H9 (cell line): ENCODE measurements at regions not wholly inside any gene's neighbourhood (a gene's known extent, or its start where the extent isn't known, plus 50 kb on each side); places are given as distances from the start of the nearest gene placed in this dataset.

Experiments used
- DNase-seq: peaks from one replicate; pipeline ENCODE4 v3.0.0-alpha.2; 2017
- H2AFZ ChIP-seq: one replicate; pipeline ENCODE4 v1.6.1; 2013; ENCODE audit warnings: mild to moderate bottlenecking, low read length, control low read depth, moderate library complexity
- H2AK5ac ChIP-seq: 2 replicates; pipeline ENCODE4 v1.6.1; 2013; ENCODE audit warnings: low read length, control low read depth, mixed read lengths; ENCODE audit not compliant: insufficient read length
- H2BK120ac ChIP-seq: one replicate; pipeline ENCODE4 v1.6.1; 2013; ENCODE audit warnings: low read depth, mild to moderate bottlenecking, low read length, control low read depth, inconsistent platforms; ENCODE audit not compliant: poor library complexity, severe bottlenecking
- H2BK12ac ChIP-seq: 2 replicates; pipeline ENCODE4 v1.6.1; 2013; ENCODE audit warnings: low read length, control low read depth, mixed read lengths, low read depth; ENCODE audit not compliant: insufficient read length
- H2BK15ac ChIP-seq: 2 replicates; pipeline ENCODE4 v1.6.1; 2013; ENCODE audit warnings: low read depth, low read length, control low read depth
- H2BK20ac ChIP-seq: one replicate; pipeline ENCODE4 v1.6.1; 2013; ENCODE audit warnings: low read depth, mild to moderate bottlenecking, low read length, control low read depth, inconsistent platforms; ENCODE audit not compliant: poor library complexity, severe bottlenecking
- H2BK5ac ChIP-seq: 2 replicates; pipeline ENCODE4 v1.6.1; 2013; ENCODE audit warnings: low read length, control low read depth, mixed read lengths; ENCODE audit not compliant: insufficient read length
- H3K14ac ChIP-seq: 2 replicates; pipeline ENCODE4 v1.6.1; 2013; ENCODE audit warnings: low read length, control low read depth; ENCODE audit not compliant: insufficient read depth
- H3K18ac ChIP-seq: 2 replicates; pipeline ENCODE4 v1.6.1; 2013; ENCODE audit warnings: low read depth, mild to moderate bottlenecking, mixed read lengths, low read length, control low read depth; ENCODE audit not compliant: insufficient read length
- H3K23ac ChIP-seq: 2 replicates; pipeline ENCODE4 v1.6.1; 2013; ENCODE audit warnings: low read length, control low read depth, mixed read lengths, low read depth; ENCODE audit not compliant: insufficient read length
- H3K23me2 ChIP-seq: 2 replicates; pipeline ENCODE4 v1.6.1; 2013; ENCODE audit warnings: low read depth, mild to moderate bottlenecking, mixed read lengths, low read length, control low read depth; ENCODE audit not compliant: insufficient read length, poor library complexity, severe bottlenecking
- H3K27ac ChIP-seq: 2 replicates; pipeline ENCODE4 v1.5.1; 2013; ENCODE audit warnings: low read length, control low read depth, mixed read lengths, low read depth; ENCODE audit not compliant: insufficient read length
- H3K27me3 ChIP-seq: 2 replicates; pipeline ENCODE4 v1.6.1; 2013; ENCODE audit warnings: low read length, control low read depth, inconsistent platforms; ENCODE audit not compliant: insufficient read depth
- H3K4ac ChIP-seq: 2 replicates; pipeline ENCODE4 v1.6.1; 2013; ENCODE audit warnings: low read depth, mild to moderate bottlenecking, control low read depth, inconsistent platforms, low read length, moderate library complexity
- H3K4me1 ChIP-seq: 2 replicates; pipeline ENCODE4 v1.6.1; 2013; ENCODE audit warnings: low read length, control low read depth, inconsistent platforms; ENCODE audit not compliant: insufficient read depth
- H3K4me2 ChIP-seq: 2 replicates; pipeline ENCODE4 v1.6.1; 2013; ENCODE audit warnings: low read length, control low read depth, mixed read lengths; ENCODE audit not compliant: insufficient read length, insufficient read depth
- H3K56ac ChIP-seq: 2 replicates; pipeline ENCODE4 v1.6.1; 2013; ENCODE audit warnings: low read depth, mild to moderate bottlenecking, mixed read lengths, low read length, control low read depth; ENCODE audit not compliant: insufficient read length
- H3K79me1 ChIP-seq: 2 replicates; pipeline ENCODE4 v1.6.1; 2013; ENCODE audit warnings: low read depth, mild to moderate bottlenecking, moderate library complexity, low read length, control low read depth, inconsistent platforms; ENCODE audit not compliant: insufficient read depth, poor library complexity, severe bottlenecking
- H3K79me2 ChIP-seq: 2 replicates; pipeline ENCODE4 v1.6.1; 2013; ENCODE audit warnings: low read length, control low read depth, inconsistent platforms; ENCODE audit not compliant: insufficient read depth
- H3K9ac ChIP-seq: 2 replicates; pipeline ENCODE4 v1.6.1; 2013; ENCODE audit warnings: low read length, control low read depth, mixed read lengths; ENCODE audit not compliant: insufficient read length; ENCODE audit errors: extremely low read depth
- H3K9me3 ChIP-seq: one replicate; pipeline ENCODE4 v1.6.1; 2013; ENCODE audit warnings: low read depth, low read length, inconsistent platforms; ENCODE audit not compliant: control insufficient read depth
- H3T11ph ChIP-seq: one replicate; pipeline ENCODE4 v1.6.1; 2013; ENCODE audit warnings: mild to moderate bottlenecking, low read length, control low read depth, inconsistent platforms
- H4K20me1 ChIP-seq: one replicate; pipeline ENCODE4 v1.6.1; 2013; ENCODE audit not compliant: control insufficient read depth, insufficient read length, insufficient read depth
- H4K5ac ChIP-seq: 2 replicates; pipeline ENCODE4 v1.6.1; 2013; ENCODE audit warnings: low read depth, mild to moderate bottlenecking, mixed read lengths, low read length, control low read depth; ENCODE audit not compliant: insufficient read length
- H4K8ac ChIP-seq: replicated peaks from 2 replicates; pipeline ENCODE4 v1.6.1; 2013; ENCODE audit warnings: low read length, control low read depth, mixed read lengths, low read depth; ENCODE audit not compliant: insufficient read length
- H4K91ac ChIP-seq: 2 replicates; pipeline ENCODE4 v1.6.1; 2013; ENCODE audit warnings: low read depth, mild to moderate bottlenecking, moderate library complexity, mixed read lengths, low read length, control low read depth; ENCODE audit not compliant: insufficient read length
- H3K27ac Mint-ChIP-seq, 3 experiments: 2 replicates in 2 of 3; 3 replicates in 1 of 3; pipeline ENCODE4 v1.8.0; 2020 to 2021; ENCODE audit warnings: mixed read lengths in 3 of 3, mild to moderate bottlenecking in 1 of 3, moderate library complexity in 1 of 3
- H3K27me3 Mint-ChIP-seq: 2 replicates; pipeline ENCODE4 v1.8.0; 2021; ENCODE audit warnings: low read depth, mild to moderate bottlenecking, moderate library complexity, mixed read lengths
- H3K36me3 Mint-ChIP-seq, 3 experiments: 2 replicates in 2 of 3; 3 replicates in 1 of 3; pipeline ENCODE4 v1.8.0; 2020 to 2021; ENCODE audit warnings: low read depth in 3 of 3, mixed read lengths in 3 of 3; ENCODE audit not compliant: insufficient read depth in 1 of 3
- H3K4me1 Mint-ChIP-seq, 2 experiments: 2 replicates each; pipeline ENCODE4 v1.8.0; 2020; ENCODE audit warnings: mixed read lengths in 2 of 2
- H3K4me3 Mint-ChIP-seq, 2 experiments: 2 replicates in 1 of 2; 3 replicates in 1 of 2; pipeline ENCODE4 v1.8.0; 2020 to 2021; ENCODE audit warnings: mild to moderate bottlenecking in 2 of 2, mixed read lengths in 2 of 2, moderate library complexity in 1 of 2
- H3K9me3 Mint-ChIP-seq, 2 experiments: 2 replicates in 1 of 2; 3 replicates in 1 of 2; pipeline ENCODE4 v1.8.0; 2020; ENCODE audit warnings: mild to moderate bottlenecking in 2 of 2, mixed read lengths in 2 of 2, moderate library complexity in 1 of 2
- CTCF ChIP-seq: fragments of 200-600 bp; sonication (generic); conservative IDR thresholded peaks from 3 replicates; pipeline ENCODE4 v1.8.0; 2021; ENCODE audit warnings: antibody characterized with exemption, mild to moderate bottlenecking
- WGBS: extraction: QIAGEN DNeasy Blood & Tissue Kit; methylation state at CpG from one replicate; pipeline ENCODE4 v1.1.7; 2013; ENCODE audit warnings: missing lambda C conversion rate, low lambda C conversion rate, mixed read lengths; ENCODE audit not compliant: insufficient read length; ENCODE audit errors: extremely low coverage; 5-methylcytosine and 5-hydroxymethylcytosine counted together

GRCh38 chr11:109914809-109915653 lies 178.2 kb upstream of the ZC3H12C start:
- H3K36me3 Mint-ChIP-seq, result no peaks in the 10 kb centered on the region
- H3K4me1 Mint-ChIP-seq, result peaks cover 6 to 9% of the 10 kb centered on the region in 2 experiments
- Histone ChIP-seq H3K4me2 (no peak overlapping the region), H3K9me3 (no peaks in the 10 kb centered on the region), H3K23me2 (no peaks in the 10 kb centered on the region), H3K23ac (no peak overlapping the region), H2BK5ac (no peak overlapping the region), H3K27me3 (no peaks in the 10 kb centered on the region), H2AK5ac (no peak overlapping the region), H3T11ph (no peak overlapping the region), H2BK120ac (no peak overlapping the region), H3K9ac (no peak overlapping the region), H3K79me2 (no peaks in the 10 kb centered on the region), H2AFZ (no peak overlapping the region), H3K14ac (no peak overlapping the region), H4K8ac (no peak overlapping the region), H3K56ac (no peak overlapping the region), H2BK12ac (no peak overlapping the region), H3K27ac (no peak overlapping the region), H3K18ac (no peak overlapping the region), H2BK15ac (no peak overlapping the region), H2BK20ac (no peak overlapping the region), H3K79me1 (no peaks in the 10 kb centered on the region), H3K4ac (no peak overlapping the region), H3K4me1 (no peaks in the 10 kb centered on the region), H4K5ac (no peak overlapping the region), H4K91ac (no peak overlapping the region), H4K20me1 (no peaks in the 10 kb centered on the region)
- H3K27ac Mint-ChIP-seq, result 0 out of 7 replicates have a peak overlapping the region, but pooled peaks of 1 of the 3 experiments have one; percentile 44
- TF ChIP-seq CTCF, result no peak
- peaks cover 3 to 4% of the 10 kb centered on the region in 2 experiments; a peak in 4 of 5 replicates for H3K9me3 Mint-ChIP-seq
- no CpG with 5 or more reads among the region's 5 CpGs for WGBS
- DNase-seq, result no peak
- H3K4me3 Mint-ChIP-seq, result no peak overlapping the region
- H3K27me3 Mint-ChIP-seq, result no peaks in the 10 kb centered on the region
